GM23248 (cell line): ENCODE measurements at regions not wholly inside any gene's neighbourhood (a gene's known extent, or its start where the extent isn't known, plus 50 kb on each side); places are given as distances from the start of the nearest gene placed in this dataset.

ENCODE experiments used
- EZH2 ChIP-seq: fragments of 200-600 bp; sonication (generic); IDR thresholded peaks from 2 replicates; pipeline ENCODE4 v1.6.1; 2018; ENCODE audit warnings: antibody characterized with exemption, mild to moderate bottlenecking; ENCODE audit not compliant: insufficient read depth, poor library complexity, severe bottlenecking
- EZH2phosphoT487 ChIP-seq: fragments of 200-600 bp; sonication (generic); IDR thresholded peaks from 2 replicates; pipeline ENCODE4 v1.6.1; 2018; ENCODE audit warnings: antibody characterized with exemption, moderate library complexity, mild to moderate bottlenecking, low read depth; ENCODE audit not compliant: insufficient read depth

DNA sequence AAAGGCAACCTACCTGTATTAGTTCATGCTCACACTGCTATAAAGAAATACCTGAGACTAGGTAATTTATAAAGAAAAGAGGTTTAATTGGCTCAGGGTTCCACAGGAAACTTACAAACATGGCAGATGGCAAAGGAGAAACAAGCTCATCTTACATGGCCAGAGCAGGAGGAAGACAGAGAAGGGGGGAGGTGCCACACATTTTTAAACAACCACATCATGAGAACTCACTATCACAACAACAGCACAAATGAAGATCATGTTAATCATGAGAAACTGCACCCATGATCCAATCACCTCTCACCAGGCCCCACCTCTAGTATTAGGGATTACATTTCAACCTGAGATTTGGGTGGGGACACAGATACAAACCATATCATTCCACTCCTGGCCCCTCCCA is 90.6 kb upstream of the KCTD3 start:
- TF ChIP-seq EZH2phosphoT487, result no peak
- TF ChIP-seq EZH2, result no peak
